SU-DHL-6 (cell line): ENCODE measurements at regions not wholly inside any gene's neighbourhood (a gene's known extent, or its start where the extent isn't known, plus 50 kb on each side); places are given as distances from the start of the nearest gene placed in this dataset.

ENCODE experiments used
- H2AFZ ChIP-seq: fragments of 200-600 bp; sonication (generic); 2 replicates; pipeline ENCODE4 v1.6.1; 2014; ENCODE audit warnings: low read depth, mild to moderate bottlenecking, moderate library complexity, mixed read lengths, antibody characterized with exemption, low read length; ENCODE audit not compliant: severe bottlenecking
- H3F3A ChIP-seq: fragments of 200-600 bp; shearing (Covaris generic); 2 replicates; pipeline ENCODE4 v1.6.0; 2016; ENCODE audit warnings: antibody characterized with exemption, mild to moderate bottlenecking; ENCODE audit not compliant: insufficient read depth
- H3K27ac ChIP-seq: fragments of 200-600 bp; sonication (generic); 2 replicates; pipeline ENCODE4 v1.5.1; 2016; ENCODE audit warnings: low read depth, mild to moderate bottlenecking, low read length, moderate library complexity, mixed read lengths
- H3K27me3 ChIP-seq: fragments of 200-600 bp; sonication (generic), shearing (Covaris generic); 2 replicates; pipeline ENCODE4 v1.6.0; 2014; ENCODE audit warnings: mild to moderate bottlenecking, low read length
- H3K36me3 ChIP-seq: fragments of 200-600 bp; sonication (generic); 2 replicates; pipeline ENCODE4 v1.6.1; 2014; ENCODE audit warnings: mild to moderate bottlenecking, low read length, mixed read lengths
- H3K4me2 ChIP-seq: fragments of 300-600, 200-600 bp; shearing (Covaris generic), sonication (generic); 2 replicates; pipeline ENCODE4 v1.6.0; 2014; ENCODE audit warnings: low read length, low read depth, mild to moderate bottlenecking; ENCODE audit not compliant: poor library complexity, severe bottlenecking
- H3K4me3 ChIP-seq: fragments of 200-600 bp; sonication (generic); 2 replicates; pipeline ENCODE4 v1.5.1; 2014; ENCODE audit warnings: antibody characterized with exemption, low read length, mild to moderate bottlenecking, mixed read lengths; ENCODE audit not compliant: insufficient read depth, poor library complexity, severe bottlenecking
- H3K79me2 ChIP-seq: fragments of 200-600 bp; sonication (generic); 2 replicates; pipeline ENCODE4 v1.6.1; 2014; ENCODE audit warnings: mild to moderate bottlenecking, low read length, moderate library complexity; ENCODE audit not compliant: insufficient read depth
- H3K9ac ChIP-seq: fragments of 200-600 bp; sonication (generic); 2 replicates; pipeline ENCODE4 v1.7.0; 2014; ENCODE audit warnings: mild to moderate bottlenecking, low read length
- H3K9me2 ChIP-seq: fragments of 200-600 bp; sonication (generic); replicated peaks from 2 replicates; pipeline ENCODE4 v1.6.1; 2014; ENCODE audit warnings: low read length; ENCODE audit not compliant: insufficient read depth
- H3K9me3 ChIP-seq: fragments of 200-600 bp; sonication (generic); 2 replicates; pipeline ENCODE4 v1.6.1; 2014; ENCODE audit warnings: low read length, mixed read lengths; ENCODE audit not compliant: insufficient read depth
- H4K20me1 ChIP-seq: fragments of 200-600 bp; sonication (generic); 2 replicates; pipeline ENCODE4 v1.6.1; 2014; ENCODE audit warnings: low read depth, mild to moderate bottlenecking, antibody characterized with exemption, low read length, moderate library complexity, mixed read lengths
- CTCF ChIP-seq: fragments of 200-600 bp; sonication (generic); IDR thresholded peaks from one replicate; pipeline ENCODE4 v1.5.1; 2017; ENCODE audit warnings: antibody characterized with exemption, mild to moderate bottlenecking, low read length, moderate library complexity; ENCODE audit not compliant: insufficient read depth, poor library complexity, severe bottlenecking
- EZH2phosphoT487 ChIP-seq: fragments of 200-600 bp; sonication (generic), shearing (Covaris generic); conservative IDR thresholded peaks from 2 replicates; pipeline ENCODE4 v1.6.1; 2018; ENCODE audit warnings: mild to moderate bottlenecking, antibody characterized with exemption, low read length, moderate library complexity, mixed read lengths

GRCh38 chr2:210899131-210899530 is 342.7 kb downstream of the CPS1 start:
- no peak overlapping the region for H3K9ac ChIP-seq
- H4K20me1 ChIP-seq = no peaks in the 10 kb centered on the region
- H3K4me2 ChIP-seq = no peak overlapping the region
- H3F3A ChIP-seq = no peaks in the 10 kb centered on the region
- no peak for TF ChIP-seq CTCF
- TF ChIP-seq EZH2phosphoT487 = no peak
- H3K36me3 ChIP-seq = no peaks in the 10 kb centered on the region
- no peaks in the 10 kb centered on the region for H3K9me3 ChIP-seq
- no peak overlapping the region for H3K27ac ChIP-seq
- no peak overlapping the region for H3K4me3 ChIP-seq
- H3K79me2 ChIP-seq = no peaks in the 10 kb centered on the region
- no peaks in the 10 kb centered on the region for H3K27me3 ChIP-seq
- H2AFZ ChIP-seq = no peak overlapping the region
- H3K9me2 ChIP-seq = no peaks in the 10 kb centered on the region

GRCh38 chr2:210901326-210901725 is 344.9 kb downstream of the CPS1 start:
- no peaks in the 10 kb centered on the region for H4K20me1 ChIP-seq
- no peaks in the 10 kb centered on the region for H3K36me3 ChIP-seq
- H2AFZ ChIP-seq = no peak overlapping the region
- H3K27me3 ChIP-seq = no peaks in the 10 kb centered on the region
- H3K9ac ChIP-seq = no peak overlapping the region
- H3K4me2 ChIP-seq = no peak overlapping the region
- no peaks in the 10 kb centered on the region for H3K9me2 ChIP-seq
- no peaks in the 10 kb centered on the region for H3K79me2 ChIP-seq
- no peaks in the 10 kb centered on the region for H3K9me3 ChIP-seq
- no peaks in the 10 kb centered on the region for H3F3A ChIP-seq
- no peak overlapping the region for H3K4me3 ChIP-seq
- no peak overlapping the region for H3K27ac ChIP-seq
- TF ChIP-seq EZH2phosphoT487 (no peak), CTCF (no peak)

GRCh38 chr2:210912779-210913178 is 356.4 kb downstream of the CPS1 start:
- H4K20me1 ChIP-seq = no peaks in the 10 kb centered on the region
- H3K9me2 ChIP-seq = no peaks in the 10 kb centered on the region
- no peak overlapping the region for H2AFZ ChIP-seq
- no peak overlapping the region for H3K4me2 ChIP-seq
- H3F3A ChIP-seq = no peaks in the 10 kb centered on the region
- no peaks in the 10 kb centered on the region for H3K36me3 ChIP-seq
- H3K9ac ChIP-seq = no peak overlapping the region
- no peaks in the 10 kb centered on the region for H3K79me2 ChIP-seq
- no peak overlapping the region for H3K27ac ChIP-seq
- no peaks in the 10 kb centered on the region for H3K27me3 ChIP-seq
- no peaks in the 10 kb centered on the region for H3K9me3 ChIP-seq
- no peak overlapping the region for H3K4me3 ChIP-seq
- TF ChIP-seq CTCF (no peak), EZH2phosphoT487 (no peak)

- no peaks in the 10 kb centered on the region for H4K20me1 ChIP-seq
- H3K27me3 ChIP-seq = no peaks in the 10 kb centered on the region
- no peak overlapping the region for H2AFZ ChIP-seq
These were observed 357.1 kb downstream of the CPS1 start for GRCh38 chr2:210913461-210913860.

More at GRCh38 chr2:210913461-210913860, 357.1 kb downstream of the CPS1 start:
- no peaks in the 10 kb centered on the region for H3K79me2 ChIP-seq
- no peak overlapping the region for H3K27ac ChIP-seq
- H3K9me2 ChIP-seq = no peaks in the 10 kb centered on the region
- H3K4me2 ChIP-seq = no peak overlapping the region
- TF ChIP-seq EZH2phosphoT487 = no peak
- no peak for TF ChIP-seq CTCF
- H3K9ac ChIP-seq = no peak overlapping the region
- H3K9me3 ChIP-seq = no peaks in the 10 kb centered on the region
- H3K36me3 ChIP-seq = no peaks in the 10 kb centered on the region
- H3F3A ChIP-seq = no peaks in the 10 kb centered on the region
- H3K4me3 ChIP-seq = no peak overlapping the region
